HFFc6 (cell line): ENCODE measurements at regions not wholly inside any gene's neighbourhood (a gene's known extent, or its start where the extent isn't known, plus 50 kb on each side); places are given as distances from the start of the nearest gene placed in this dataset.

Source experiments
- DNase-seq: peaks from one replicate; pipeline ENCODE4 v3.0.0-alpha.2; 2018
- H3K27ac Mint-ChIP-seq: 2 replicates; pipeline ENCODE4 v1.8.0; 2020; ENCODE audit warnings: mild to moderate bottlenecking, mixed read lengths
- H3K27me3 Mint-ChIP-seq: 2 replicates; pipeline ENCODE4 v1.8.0; 2021; ENCODE audit warnings: mild to moderate bottlenecking, moderate library complexity, mixed read lengths; ENCODE audit not compliant: insufficient read depth
- H3K36me3 Mint-ChIP-seq: 2 replicates; pipeline ENCODE4 v1.8.0; 2021; ENCODE audit warnings: low read depth, mixed read lengths
- H3K4me1 Mint-ChIP-seq: 2 replicates; pipeline ENCODE4 v1.8.0; 2020; ENCODE audit warnings: low read depth, mixed read lengths
- H3K4me3 Mint-ChIP-seq: 2 replicates; pipeline ENCODE4 v1.8.0; 2020; ENCODE audit warnings: mild to moderate bottlenecking, moderate library complexity, mixed read lengths
- H3K9me3 Mint-ChIP-seq: 2 replicates; pipeline ENCODE4 v1.8.0; 2020; ENCODE audit warnings: mild to moderate bottlenecking, mixed read lengths
- TF ChIP-seq, protein P1 (sequence below): fragments of 200-600 bp; sonication (generic); IDR thresholded peaks from 2 replicates; pipeline ENCODE4 v1.5.0; 2021; ENCODE audit warnings: antibody characterized with exemption, mild to moderate bottlenecking

GRCh38 chr6:90758741-90759140 lies 171.9 kb upstream of the MAP3K7 start:
- no peak overlapping the region for H3K27ac Mint-ChIP-seq
- no peaks in the 10 kb centered on the region; the same call in 1 of the 2 replicates for H3K27me3 Mint-ChIP-seq
- H3K36me3 Mint-ChIP-seq = no peaks in the 10 kb centered on the region
- TF ChIP-seq, protein P1, sequence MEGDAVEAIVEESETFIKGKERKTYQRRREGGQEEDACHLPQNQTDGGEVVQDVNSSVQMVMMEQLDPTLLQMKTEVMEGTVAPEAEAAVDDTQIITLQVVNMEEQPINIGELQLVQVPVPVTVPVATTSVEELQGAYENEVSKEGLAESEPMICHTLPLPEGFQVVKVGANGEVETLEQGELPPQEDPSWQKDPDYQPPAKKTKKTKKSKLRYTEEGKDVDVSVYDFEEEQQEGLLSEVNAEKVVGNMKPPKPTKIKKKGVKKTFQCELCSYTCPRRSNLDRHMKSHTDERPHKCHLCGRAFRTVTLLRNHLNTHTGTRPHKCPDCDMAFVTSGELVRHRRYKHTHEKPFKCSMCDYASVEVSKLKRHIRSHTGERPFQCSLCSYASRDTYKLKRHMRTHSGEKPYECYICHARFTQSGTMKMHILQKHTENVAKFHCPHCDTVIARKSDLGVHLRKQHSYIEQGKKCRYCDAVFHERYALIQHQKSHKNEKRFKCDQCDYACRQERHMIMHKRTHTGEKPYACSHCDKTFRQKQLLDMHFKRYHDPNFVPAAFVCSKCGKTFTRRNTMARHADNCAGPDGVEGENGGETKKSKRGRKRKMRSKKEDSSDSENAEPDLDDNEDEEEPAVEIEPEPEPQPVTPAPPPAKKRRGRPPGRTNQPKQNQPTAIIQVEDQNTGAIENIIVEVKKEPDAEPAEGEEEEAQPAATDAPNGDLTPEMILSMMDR = no peak
- no peak overlapping the region for H3K4me3 Mint-ChIP-seq
- H3K9me3 Mint-ChIP-seq = peaks cover 13% of the 10 kb centered on the region; the same call in 1 of the 2 replicates
- H3K4me1 Mint-ChIP-seq = no peaks in the 10 kb centered on the region; the same call in 1 of the 2 replicates
- no peak for DNase-seq

- Mint-ChIP-seq H3K4me1 (no peaks in the 10 kb centered on the region), H3K27me3 (peaks cover 2% of the 10 kb centered on the region; the same call in 1 of the 2 replicates), H3K27ac (no peak overlapping the region), H3K4me3 (no peak overlapping the region), H3K9me3 (peaks cover 18% of the 10 kb centered on the region), H3K36me3 (no peaks in the 10 kb centered on the region)
- DNase-seq = no peak
- TF ChIP-seq, protein P1 = no peak
These were observed 167.2 kb upstream of the MAP3K7 start for GRCh38 chr6:90753820-90754643.

- no peak overlapping the region for H3K4me3 Mint-ChIP-seq
- no peak overlapping the region for H3K27ac Mint-ChIP-seq
- DNase-seq = no peak
These were observed 152.9 kb upstream of the MAP3K7 start for GRCh38 chr6:90739802-90740201.

GRCh38 chr6:90739339-90739738 lies 152.5 kb upstream of the MAP3K7 start:
- H3K4me3 Mint-ChIP-seq = no peak overlapping the region
- peaks cover 28% of the 10 kb centered on the region for H3K9me3 Mint-ChIP-seq
- no peaks in the 10 kb centered on the region for H3K4me1 Mint-ChIP-seq
- no peak overlapping the region for H3K27ac Mint-ChIP-seq
- TF ChIP-seq, protein P1 = no peak
- no peaks in the 10 kb centered on the region for H3K36me3 Mint-ChIP-seq
- DNase-seq = no peak
- no peaks in the 10 kb centered on the region; the same call in 1 of the 2 replicates for H3K27me3 Mint-ChIP-seq

More at GRCh38 chr6:90739802-90740201, 152.9 kb upstream of the MAP3K7 start:
- H3K4me1 Mint-ChIP-seq = no peaks in the 10 kb centered on the region
- H3K27me3 Mint-ChIP-seq = no peaks in the 10 kb centered on the region; the same call in 1 of the 2 replicates
- H3K36me3 Mint-ChIP-seq = no peaks in the 10 kb centered on the region
- TF ChIP-seq, protein P1 = no peak
- peaks cover 24% of the 10 kb centered on the region for H3K9me3 Mint-ChIP-seq

DNA sequence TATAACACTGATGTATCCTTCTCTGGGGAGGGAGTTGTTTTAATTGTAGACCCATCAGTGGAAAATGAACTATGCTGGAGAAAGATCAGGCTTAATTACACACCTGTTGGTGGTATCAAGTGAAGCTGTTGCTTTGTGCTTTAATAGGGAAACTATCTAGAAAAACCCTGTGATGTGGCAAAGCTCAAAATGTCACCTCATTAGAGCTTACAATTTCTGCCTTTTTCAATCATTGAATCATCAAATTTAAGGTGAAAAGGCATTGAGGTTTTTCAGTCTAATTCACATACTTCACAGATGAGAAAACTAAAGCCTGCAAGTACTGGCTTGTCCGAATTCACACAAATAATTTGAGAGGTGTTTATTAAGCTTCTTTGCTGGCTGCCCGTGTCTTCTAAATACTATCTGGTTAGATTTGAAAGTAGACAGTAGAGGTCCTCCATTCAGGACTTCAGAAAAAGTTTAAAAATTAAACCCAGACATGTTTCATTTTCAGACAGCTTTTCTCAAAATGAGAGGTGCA lies 143.3 kb upstream of the MAP3K7 start:
- no peak for DNase-seq
- Mint-ChIP-seq H3K4me3 (no peak overlapping the region), H3K4me1 (no peaks in the 10 kb centered on the region), H3K36me3 (no peaks in the 10 kb centered on the region), H3K27me3 (no peaks in the 10 kb centered on the region), H3K27ac (no peak overlapping the region), H3K9me3 (peaks cover 19% of the 10 kb centered on the region)
- TF ChIP-seq, protein P1 = no peak
